OCI-LY7 (cell line): ENCODE measurements at regions not wholly inside any gene's neighbourhood (a gene's known extent, or its start where the extent isn't known, plus 50 kb on each side); places are given as distances from the start of the nearest gene placed in this dataset.

Experiments
- BruUV-seq: library from RNA; stranded (reverse); fragments of 400-500 nt; replicated peaks from 2 replicates; lab custom pipeline; 2021; lab: Mats Ljungman, UMichigan
- CTCF ChIA-PET: fragments of 300-600 bp; sonication (Branson Sonifier 250); formaldehyde crosslinking; loops from one replicate; lab custom pipeline; 2022; ENCODE audit warnings: antibody characterized with exemption; ENCODE audit not compliant: unreplicated experiment; lab: Charles Lee
- POLR2A ChIA-PET: fragments of 300-600 bp; sonication (Branson Sonifier 250); formaldehyde crosslinking; loops from one replicate; lab custom pipeline; 2022; ENCODE audit warnings: antibody characterized with exemption; lab: Charles Lee
- DNase-seq: peaks from one replicate; pipeline ENCODE4 v3.0.0-alpha.2; 2015; ENCODE audit warnings: low spot score
- H2AFZ ChIP-seq: fragments of 200-600 bp; sonication (generic), shearing (Covaris generic); 2 replicates; pipeline ENCODE4 v1.6.1; 2014; ENCODE audit warnings: mild to moderate bottlenecking, antibody characterized with exemption, low read length, moderate library complexity
- H3K27ac ChIP-seq: fragments of 200-600 bp; sonication (generic); 2 replicates; pipeline ENCODE4 v1.5.1; 2014; ENCODE audit warnings: mixed run types, low read depth, mild to moderate bottlenecking, moderate library complexity, low read length, inconsistent platforms; ENCODE audit not compliant: poor library complexity, severe bottlenecking
- H3K36me3 ChIP-seq: fragments of 200-600 bp; sonication (generic); 2 replicates; pipeline ENCODE4 v1.6.1; 2014; ENCODE audit warnings: mild to moderate bottlenecking, antibody characterized with exemption, low read length, moderate library complexity, mixed read lengths; ENCODE audit not compliant: insufficient read depth
- H3K4me1 ChIP-seq: fragments of 200-600 bp; sonication (generic); 2 replicates; pipeline ENCODE4 v1.5.1; 2014; ENCODE audit warnings: mild to moderate bottlenecking, low read length; ENCODE audit not compliant: insufficient read depth, poor library complexity, severe bottlenecking
- H3K4me2 ChIP-seq: fragments of 200-600 bp; sonication (generic); 2 replicates; pipeline ENCODE4 v1.6.1; 2014; ENCODE audit warnings: mild to moderate bottlenecking, low read length
- H3K4me3 ChIP-seq: fragments of 200-600 bp; sonication (generic); 2 replicates; pipeline ENCODE4 v1.5.1; 2014; ENCODE audit warnings: mild to moderate bottlenecking, low read depth, low read length; ENCODE audit not compliant: poor library complexity, severe bottlenecking
- H3K79me2 ChIP-seq: fragments of 200-600 bp; sonication (generic); 2 replicates; pipeline ENCODE4 v1.6.1; 2016; ENCODE audit warnings: low read depth, mild to moderate bottlenecking, low read length, moderate library complexity, mixed read lengths; ENCODE audit not compliant: insufficient read depth
- H3K9me2 ChIP-seq: fragments of 200-600 bp; sonication (generic); 2 replicates; pipeline ENCODE4 v1.6.1; 2016; ENCODE audit warnings: mild to moderate bottlenecking, low read length, mixed read lengths; ENCODE audit not compliant: insufficient read depth
- H3K9me3 ChIP-seq: fragments of 200-600 bp; sonication (generic); 2 replicates; pipeline ENCODE4 v1.6.1; 2014; ENCODE audit warnings: mild to moderate bottlenecking, mixed run types, low read length, mixed read lengths
- H4K20me1 ChIP-seq: fragments of 200-600 bp; sonication (generic); 2 replicates; pipeline ENCODE4 v1.6.1; 2014; ENCODE audit warnings: mild to moderate bottlenecking, antibody characterized with exemption, low read length, moderate library complexity, mixed read lengths; ENCODE audit not compliant: insufficient read depth
- CTCF ChIP-seq: fragments of 200-600 bp; sonication (generic); conservative IDR thresholded peaks from 2 replicates; pipeline ENCODE4 v1.5.1; 2014; ENCODE audit warnings: mild to moderate bottlenecking, antibody characterized with exemption, low read length, moderate library complexity, mixed read lengths
- EZH2phosphoT487 ChIP-seq: fragments of 200-600 bp; sonication (generic); IDR thresholded peaks from 2 replicates; pipeline ENCODE4 v1.6.1; 2018; ENCODE audit warnings: low read depth, borderline replicate concordance, mild to moderate bottlenecking, mixed run types, antibody characterized with exemption, low read length, moderate library complexity, mixed read lengths
- intact Hi-C: fragments of 100-400 bp; cut with micrococcal nuclease; formaldehyde crosslinking; loops from one replicate; pipeline ENCODE4 v1.10.0; 2022; ENCODE audit not compliant: unreplicated experiment

GRCh38 chr20:18986146-18986830 is 172.7 kb downstream of the SCP2D1 start:
- intact Hi-C loops = no loop called here
- H3K4me2 ChIP-seq = no peak overlapping the region
- TF ChIP-seq CTCF (no peak), EZH2phosphoT487 (no peak)
- CTCF ChIA-PET = no interaction called here
- no peak overlapping the region for H3K27ac ChIP-seq
- no peaks in the 10 kb centered on the region for H3K9me2 ChIP-seq
- H3K4me3 ChIP-seq = no peak overlapping the region
- POLR2A ChIA-PET = no interaction called here
- no peak overlapping the region for H2AFZ ChIP-seq
- H3K36me3 ChIP-seq = no peaks in the 10 kb centered on the region
- no peaks in the 10 kb centered on the region for H4K20me1 ChIP-seq
- H3K9me3 ChIP-seq = no peaks in the 10 kb centered on the region
- no peaks in the 10 kb centered on the region for H3K4me1 ChIP-seq
- no TSS peak for BruUV-seq
- no peaks in the 10 kb centered on the region for H3K79me2 ChIP-seq
- no peak for DNase-seq

- no peak for TF ChIP-seq EZH2phosphoT487
- TF ChIP-seq CTCF = no peak
- no peak overlapping the region for H3K27ac ChIP-seq
These were observed 173.5 kb downstream of the SCP2D1 start for GRCh38 chr20:18986895-18987580.

GRCh38 chr20:18987781-18988360 is 174.3 kb downstream of the SCP2D1 start:
- no peaks in the 10 kb centered on the region for H3K9me3 ChIP-seq
- TF ChIP-seq EZH2phosphoT487 (no peak), CTCF (no peak)
- BruUV-seq = no TSS peak
- no peaks in the 10 kb centered on the region for H3K36me3 ChIP-seq
- intact Hi-C loops = no loop called here
- POLR2A ChIA-PET = interaction anchor here (0.6 kb wide), 1 partner anchor 110 kb away, joined by 3 read pairs; no protein-coding TSS in a partner anchor
- DNase-seq = no peak
- H3K4me1 ChIP-seq = no peaks in the 10 kb centered on the region
- no peak overlapping the region for H3K4me3 ChIP-seq
- no peaks in the 10 kb centered on the region for H4K20me1 ChIP-seq
- H3K9me2 ChIP-seq = no peaks in the 10 kb centered on the region
- no peak overlapping the region for H2AFZ ChIP-seq
- H3K27ac ChIP-seq = no peak overlapping the region
- H3K79me2 ChIP-seq = no peaks in the 10 kb centered on the region
- no peak overlapping the region for H3K4me2 ChIP-seq
- CTCF ChIA-PET = no interaction called here

More at GRCh38 chr20:18986895-18987580, 173.5 kb downstream of the SCP2D1 start:
- ChIA-PET CTCF (no interaction called here), POLR2A (interaction anchor here (0.6 kb wide), 1 partner anchor 1070 kb away, joined by 4 read pairs; no protein-coding TSS in a partner anchor)
- Histone ChIP-seq H3K4me3 (no peak overlapping the region), H3K79me2 (no peaks in the 10 kb centered on the region), H3K4me2 (no peak overlapping the region), H3K9me3 (no peaks in the 10 kb centered on the region), H2AFZ (no peak overlapping the region), H3K36me3 (no peaks in the 10 kb centered on the region), H4K20me1 (no peaks in the 10 kb centered on the region), H3K9me2 (no peaks in the 10 kb centered on the region), H3K4me1 (no peaks in the 10 kb centered on the region)
- no peak for DNase-seq
- BruUV-seq = no TSS peak
- intact Hi-C loops = no loop called here
